ENCODE measurements at regions not wholly inside any gene's neighbourhood (a gene's known extent, or its start where the extent isn't known, plus 50 kb on each side); places are given as distances from the start of the nearest gene placed in this dataset.

DNA sequence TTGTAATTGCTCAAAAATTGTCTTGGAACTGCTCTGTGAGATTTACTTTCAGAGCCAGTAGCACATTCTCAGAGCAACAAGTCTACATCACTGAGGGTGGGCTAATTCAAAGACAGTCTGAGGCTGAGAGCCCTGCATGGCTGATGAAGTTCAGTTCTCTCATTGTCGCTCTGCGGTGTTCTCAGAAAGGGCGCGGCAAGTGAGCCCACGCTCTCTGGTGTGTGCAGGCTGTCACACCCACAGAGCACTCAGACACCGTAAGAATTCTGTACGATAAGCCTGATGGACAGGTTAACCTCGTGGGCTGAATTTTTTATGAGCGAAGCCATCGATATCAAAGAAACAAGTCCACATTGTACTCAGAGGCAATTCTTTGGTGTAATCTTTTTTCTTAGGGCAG lies 557.8 kb downstream of the HACE1 start:
- no peak overlapping the region for H2BK15ac ChIP-seq (ENCODE audit: low read length)
- no peaks in the 10 kb centered on the region for H4K20me1 ChIP-seq (replicated peaks in 1 of 2; ENCODE audit: control insufficient read depth in 1 of 2, insufficient read depth in 2 of 2, low read length in 2 of 2)
- no peak overlapping the region for H3K4ac ChIP-seq (replicated peaks; ENCODE audit: insufficient read length, low read depth, low read length)
- H3K56ac ChIP-seq (replicated peaks; ENCODE audit: insufficient read length, low read depth, low read length), result no peak overlapping the region
- no peak overlapping the region for H2BK5ac ChIP-seq (ENCODE audit: low read depth, low read length)
- TF ChIP-seq SP1 (IDR thresholded peaks at IDR 0.05; ENCODE audit: low read depth, low read length), result no peak
- TF ChIP-seq CHD2 (IDR thresholded peaks at IDR 0.05; ENCODE audit: low read length), result no peak
- TF ChIP-seq SRF (IDR thresholded peaks at IDR 0.05; ENCODE audit: low read depth, low read length), result no peak
- TF ChIP-seq TCF12 (IDR thresholded peaks at IDR 0.05; ENCODE audit: low read depth, low read length), result no peak
- TF ChIP-seq KDM4A (IDR thresholded peaks at IDR 0.05; ENCODE audit: low read depth, low read length, severe bottlenecking), result no peak
- TF ChIP-seq CBX8 (IDR thresholded peaks at IDR 0.05; ENCODE audit: borderline replicate concordance, low read depth, low read length), result no peak
- no peak for TF ChIP-seq CREB1 (IDR thresholded peaks at IDR 0.05)
- TF ChIP-seq SIN3A (conservative IDR thresholded peaks at IDR 0.05 in 1 of 2, IDR thresholded peaks at IDR 0.05 in 1 of 2; ENCODE audit: low read depth in 1 of 2, low read length in 2 of 2), result no peak
- no peak for TF ChIP-seq ASH2L (IDR thresholded peaks at IDR 0.05; ENCODE audit: low read length)
- H3K23me2 ChIP-seq (ENCODE audit: low read depth, low read length), result no peaks in the 10 kb centered on the region
- DNase-seq (ENCODE audit: low read depth in 1 of 2, low spot score in 2 of 2) (no peak), FAIRE-seq (no peak)
- no peak overlapping the region for H2BK12ac ChIP-seq (ENCODE audit: low read depth, low read length)
- no peak overlapping the region for H2BK120ac ChIP-seq (replicated peaks; ENCODE audit: low read depth, low read length)
- H4K8ac ChIP-seq (ENCODE audit: extremely low read depth, insufficient read depth, low read length), result peak overlapping the region; percentile 51; the same call in 1 of the 2 replicates
- H3K23ac ChIP-seq (ENCODE audit: insufficient read length), result no peak overlapping the region
- H3K4me2 ChIP-seq (ENCODE audit: insufficient read depth in 1 of 2, low read depth in 2 of 2, low read length in 2 of 2), result no peak overlapping the region
- H2BK20ac ChIP-seq (ENCODE audit: low read length), result no peak overlapping the region
- H3K27ac ChIP-seq (ENCODE audit: low read depth, low read length), result no peak overlapping the region
- no peak overlapping the region for H2AFZ ChIP-seq (ENCODE audit: low read length)
- H3K9ac ChIP-seq (replicated peaks in 1 of 4; ENCODE audit: extremely low read depth in 1 of 4, low read depth in 3 of 4, low read length in 3 of 4), result no peak overlapping the region
- H3K9me3 ChIP-seq (ENCODE audit: insufficient read depth in 2 of 2, low read depth in 1 of 2, low read length in 1 of 2), result no peaks in the 10 kb centered on the region
- H4K5ac ChIP-seq (ENCODE audit: insufficient read length, low read depth, low read length), result no peak overlapping the region
- no peaks in the 10 kb centered on the region for H3K36me3 ChIP-seq (ENCODE audit: control insufficient read depth in 2 of 4, insufficient read depth in 4 of 4, low read length in 3 of 4)
- H3K79me1 ChIP-seq (ENCODE audit: low read depth, low read length), result no peaks in the 10 kb centered on the region
- 93% methylated on average over 10 of the region's 10 CpGs; no CpG with 5 or more reads in 1 of the 2 experiments for WGBS, 2 experiments (ENCODE audit: extremely low coverage in 1 of 2, insufficient coverage in 1 of 2, insufficient read length in 1 of 2, insufficient replicate concordance in 2 of 2, low coverage in 1 of 2, low lambda C conversion rate in 2 of 2, missing lambda C conversion rate in 1 of 2)
- CTCF ChIA-PET (ENCODE audit: partially characterized antibody), result no interaction called here
- POLR2A ChIA-PET (ENCODE audit: partially characterized antibody), result no interaction called here
- no peak overlapping the region for H4K91ac ChIP-seq (replicated peaks; ENCODE audit: insufficient read length, low read length)
- no peak overlapping the region for H3K14ac ChIP-seq (ENCODE audit: insufficient read length)
- H3K27me3 ChIP-seq (replicated peaks in 1 of 4; ENCODE audit: control insufficient read depth in 3 of 4, extremely low read depth in 1 of 4, insufficient read depth in 3 of 4, low read length in 3 of 4), result no peaks in the 10 kb centered on the region
- H3K4me3 ChIP-seq (ENCODE audit: extremely low read depth in 1 of 4, insufficient read depth in 2 of 4, low read depth in 3 of 4, low read length in 4 of 4), result no peak overlapping the region
- H3K4me1 ChIP-seq (replicated peaks in 1 of 4; ENCODE audit: control insufficient read depth in 3 of 4, insufficient read depth in 4 of 4, low read length in 3 of 4), result no peaks in the 10 kb centered on the region
- H3K79me2 ChIP-seq (ENCODE audit: control insufficient read depth in 1 of 2, insufficient read depth in 2 of 2, low read length in 2 of 2), result no peaks in the 10 kb centered on the region
- no peak overlapping the region for H2AK5ac ChIP-seq (ENCODE audit: low read depth, low read length)
- H3K18ac ChIP-seq (ENCODE audit: extremely low read depth, low read length), result no peak overlapping the region

Measured in H1 (cell line).